ENCODE measurements at regions not wholly inside any gene's neighbourhood (a gene's known extent, or its start where the extent isn't known, plus 50 kb on each side); places are given as distances from the start of the nearest gene placed in this dataset.

DNA sequence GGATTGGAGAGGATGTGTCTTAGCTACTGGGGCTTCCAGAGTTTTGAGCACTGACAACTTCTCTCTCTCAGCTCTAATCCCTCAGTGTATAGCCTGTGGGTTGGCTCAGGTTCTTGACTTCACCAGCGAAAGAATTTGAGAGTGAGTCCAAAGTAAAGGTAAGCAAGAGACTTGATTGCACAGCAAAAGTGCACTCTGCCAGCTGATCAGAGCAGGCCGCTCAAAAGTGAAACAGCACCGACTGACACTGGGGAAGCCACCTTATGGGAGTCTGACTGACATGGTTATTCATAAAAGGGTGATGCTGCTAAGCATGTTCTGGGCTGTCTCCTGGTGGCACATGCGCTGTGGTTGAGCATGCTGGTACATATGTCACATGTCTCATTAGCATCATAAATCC lies 389.5 kb downstream of the CBLN4 start:
- TF ChIP-seq ARNT (IDR thresholded peaks at IDR 0.05) (no peak), TARDBP (IDR thresholded peaks at IDR 0.05) (no peak), NFRKB (IDR thresholded peaks at IDR 0.05) (no peak), FOXM1 (IDR thresholded peaks at IDR 0.05; ENCODE audit: borderline replicate concordance) (no peak), HDGF (IDR thresholded peaks at IDR 0.05; ENCODE audit: borderline replicate concordance) (no peak), CTBP1 (IDR thresholded peaks at IDR 0.05; ENCODE audit: borderline replicate concordance) (no peak), SP1 (IDR thresholded peaks at IDR 0.05) (no peak), FOXK2 (IDR thresholded peaks at IDR 0.05) (no peak), ELF4 (IDR thresholded peaks at IDR 0.05) (no peak), SUZ12 (IDR thresholded peaks at IDR 0.05) (no peak), PKNOX1 (IDR thresholded peaks at IDR 0.05) (no peak)
